Epithelial cell of esophagus (primary cell): ENCODE measurements at regions not wholly inside any gene's neighbourhood (a gene's known extent, or its start where the extent isn't known, plus 50 kb on each side); places are given as distances from the start of the nearest gene placed in this dataset.
"Not testable (repeated sequence)": the region's sequence is repeated elsewhere in the genome, so short reads cannot be mapped to it uniquely, and the experiment has no call there.

ENCODE experiments used
- DNase-seq: peaks from one replicate; pipeline ENCODE4 v3.0.0; 2010; ENCODE audit warnings: low read depth
- H3K4me3 ChIP-seq: 2 replicates; pipeline ENCODE4 v1.5.1; 2011; ENCODE audit warnings: mild to moderate bottlenecking, low read length, control low read depth
- TF ChIP-seq, protein P1 (sequence below): IDR thresholded peaks from 2 replicates; pipeline ENCODE4 v1.5.1; 2011; ENCODE audit warnings: low read depth, mild to moderate bottlenecking, low read length, control low read depth, inconsistent platforms; ENCODE audit not compliant: insufficient read depth; ENCODE audit errors: missing control alignments

DNA sequence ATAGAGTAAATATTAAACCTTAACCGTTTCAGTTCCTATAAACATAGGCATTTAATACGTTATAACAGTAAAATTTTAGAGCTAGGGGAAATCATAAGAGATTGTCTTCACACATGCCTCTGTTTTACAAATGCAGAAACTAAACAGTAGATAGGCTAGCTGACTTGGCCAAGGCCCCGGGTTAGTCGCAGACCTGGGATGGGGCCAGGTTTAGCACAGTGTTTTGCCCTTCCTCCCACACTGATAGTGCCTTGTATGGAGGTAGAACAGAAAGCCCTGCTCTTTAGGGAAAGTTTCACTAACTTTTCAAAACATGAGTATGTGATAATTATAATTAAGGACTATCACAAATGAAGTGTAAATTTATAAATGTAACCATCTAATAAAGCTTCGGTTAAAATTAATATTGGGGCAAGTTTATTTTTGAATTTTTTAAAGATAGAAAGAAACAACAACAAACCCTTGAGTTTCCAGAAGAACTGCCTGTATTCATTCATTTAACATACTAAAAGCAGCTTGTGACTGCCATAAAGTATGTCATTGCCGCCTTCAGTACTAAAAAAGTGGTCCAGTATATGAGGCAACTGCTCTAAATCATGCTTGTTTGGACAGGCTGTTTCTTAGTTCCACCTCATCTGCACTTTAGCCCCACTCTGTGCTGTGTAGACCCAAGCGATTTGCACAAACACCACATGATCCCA is 62.5 kb upstream of the LOC128125822 start:
- TF ChIP-seq, protein P1, sequence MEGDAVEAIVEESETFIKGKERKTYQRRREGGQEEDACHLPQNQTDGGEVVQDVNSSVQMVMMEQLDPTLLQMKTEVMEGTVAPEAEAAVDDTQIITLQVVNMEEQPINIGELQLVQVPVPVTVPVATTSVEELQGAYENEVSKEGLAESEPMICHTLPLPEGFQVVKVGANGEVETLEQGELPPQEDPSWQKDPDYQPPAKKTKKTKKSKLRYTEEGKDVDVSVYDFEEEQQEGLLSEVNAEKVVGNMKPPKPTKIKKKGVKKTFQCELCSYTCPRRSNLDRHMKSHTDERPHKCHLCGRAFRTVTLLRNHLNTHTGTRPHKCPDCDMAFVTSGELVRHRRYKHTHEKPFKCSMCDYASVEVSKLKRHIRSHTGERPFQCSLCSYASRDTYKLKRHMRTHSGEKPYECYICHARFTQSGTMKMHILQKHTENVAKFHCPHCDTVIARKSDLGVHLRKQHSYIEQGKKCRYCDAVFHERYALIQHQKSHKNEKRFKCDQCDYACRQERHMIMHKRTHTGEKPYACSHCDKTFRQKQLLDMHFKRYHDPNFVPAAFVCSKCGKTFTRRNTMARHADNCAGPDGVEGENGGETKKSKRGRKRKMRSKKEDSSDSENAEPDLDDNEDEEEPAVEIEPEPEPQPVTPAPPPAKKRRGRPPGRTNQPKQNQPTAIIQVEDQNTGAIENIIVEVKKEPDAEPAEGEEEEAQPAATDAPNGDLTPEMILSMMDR, result no peak
- peak; percentile 74 for DNase-seq

DNA sequence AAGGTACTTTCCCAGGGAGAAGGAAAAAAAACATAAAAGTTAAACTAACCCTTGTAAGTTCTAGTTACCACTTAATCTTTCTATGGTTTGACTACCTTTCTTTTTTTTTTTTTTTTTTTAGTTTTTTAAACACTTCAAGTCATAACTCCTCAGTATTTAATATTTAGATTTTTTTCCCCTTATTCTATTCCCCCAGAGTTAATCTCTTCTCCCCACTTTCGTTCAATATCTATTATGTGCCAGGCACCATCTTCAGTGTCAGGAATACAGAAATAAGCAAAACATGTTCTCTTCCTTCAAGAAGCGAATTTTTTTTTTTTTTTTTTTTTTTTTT is 62.0 kb upstream of the LOC128125822 start:
- no peak for DNase-seq
- TF ChIP-seq, protein P1, result no peak
- no peak overlapping the region for H3K4me3 ChIP-seq

More for the DNA sequence above, 62.5 kb upstream of the LOC128125822 start:
- H3K4me3 ChIP-seq, result no peak overlapping the region

DNA sequence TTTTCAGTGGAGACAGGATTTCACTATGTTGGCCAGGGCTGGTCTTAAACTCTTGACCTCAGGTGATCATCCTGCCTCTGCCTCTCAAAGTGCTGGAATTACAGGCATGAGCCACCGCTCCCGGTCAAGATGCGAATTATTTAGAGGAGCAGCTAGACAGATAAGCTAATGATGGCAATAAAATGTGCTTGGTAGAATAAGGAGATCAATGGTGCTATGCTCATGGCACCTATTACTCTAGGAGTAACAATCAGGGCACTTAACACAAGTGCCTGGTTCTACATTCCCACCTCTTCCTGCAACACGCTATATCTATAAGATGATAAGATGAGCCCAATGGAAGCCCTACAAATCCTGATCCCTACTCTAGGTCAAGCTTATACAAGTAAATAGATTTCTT is 61.4 kb upstream of the LOC128125822 start:
- no peak overlapping the region for H3K4me3 ChIP-seq
- TF ChIP-seq, protein P1, result no peak

DNA sequence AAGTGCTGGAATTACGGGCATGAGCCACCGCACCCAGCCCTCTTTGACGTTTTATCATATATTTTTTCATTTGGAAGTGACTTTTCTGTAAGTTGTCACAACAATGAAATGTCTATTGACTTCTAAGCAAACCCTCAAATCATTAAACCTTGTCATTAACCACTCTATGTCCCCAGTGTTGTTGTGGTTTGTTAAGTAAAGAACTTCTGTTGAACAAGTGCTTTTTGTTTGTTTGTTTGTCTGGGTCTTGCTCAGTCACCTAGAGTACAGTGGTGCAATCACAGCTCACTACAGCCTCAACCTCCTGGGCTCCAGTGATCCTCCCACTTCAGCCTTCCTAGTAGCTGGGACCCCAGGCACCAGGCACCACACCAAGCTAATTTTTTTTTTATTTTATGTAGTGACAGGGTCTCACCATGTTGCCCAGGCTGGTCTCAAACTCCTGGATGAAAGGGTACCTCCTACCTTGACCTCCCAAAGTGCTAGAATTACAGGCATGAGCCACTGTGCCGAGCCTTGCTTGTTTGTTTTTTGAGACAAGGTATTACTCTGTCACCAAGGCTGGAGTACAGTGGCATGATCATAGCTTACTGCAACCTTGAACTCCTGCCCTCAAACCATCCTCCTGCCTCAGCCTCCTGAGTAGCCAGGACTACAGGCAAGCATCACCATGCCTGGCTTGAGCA is 57.6 kb upstream of the LOC128125822 start:
- TF ChIP-seq, protein P1, result no peak
- no peak overlapping the region for H3K4me3 ChIP-seq
- no peak for DNase-seq

More for the DNA sequence above, 61.4 kb upstream of the LOC128125822 start:
- DNase-seq, result no peak

DNA sequence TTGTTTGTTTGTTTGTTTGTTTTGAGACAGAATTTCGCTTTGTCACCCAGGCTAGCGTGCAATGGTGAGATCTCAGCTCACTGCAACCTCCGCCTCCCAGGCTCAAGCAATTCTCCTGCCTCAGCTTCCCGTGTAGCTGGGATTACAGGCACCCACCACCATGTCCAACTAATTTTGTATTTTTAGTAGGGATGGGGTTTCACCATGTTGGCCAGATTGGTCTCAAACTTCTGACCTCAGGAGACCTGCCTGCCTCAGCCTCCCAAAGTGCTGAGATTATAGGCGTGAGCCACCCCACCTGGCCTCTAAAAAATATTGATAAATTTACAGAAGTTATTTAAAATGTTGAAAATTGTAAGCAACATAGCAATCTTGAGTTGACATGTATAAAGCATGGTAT is 57.1 kb upstream of the LOC128125822 start:
- H3K4me3 ChIP-seq, DNase-seq: not testable (repeated sequence)

DNA sequence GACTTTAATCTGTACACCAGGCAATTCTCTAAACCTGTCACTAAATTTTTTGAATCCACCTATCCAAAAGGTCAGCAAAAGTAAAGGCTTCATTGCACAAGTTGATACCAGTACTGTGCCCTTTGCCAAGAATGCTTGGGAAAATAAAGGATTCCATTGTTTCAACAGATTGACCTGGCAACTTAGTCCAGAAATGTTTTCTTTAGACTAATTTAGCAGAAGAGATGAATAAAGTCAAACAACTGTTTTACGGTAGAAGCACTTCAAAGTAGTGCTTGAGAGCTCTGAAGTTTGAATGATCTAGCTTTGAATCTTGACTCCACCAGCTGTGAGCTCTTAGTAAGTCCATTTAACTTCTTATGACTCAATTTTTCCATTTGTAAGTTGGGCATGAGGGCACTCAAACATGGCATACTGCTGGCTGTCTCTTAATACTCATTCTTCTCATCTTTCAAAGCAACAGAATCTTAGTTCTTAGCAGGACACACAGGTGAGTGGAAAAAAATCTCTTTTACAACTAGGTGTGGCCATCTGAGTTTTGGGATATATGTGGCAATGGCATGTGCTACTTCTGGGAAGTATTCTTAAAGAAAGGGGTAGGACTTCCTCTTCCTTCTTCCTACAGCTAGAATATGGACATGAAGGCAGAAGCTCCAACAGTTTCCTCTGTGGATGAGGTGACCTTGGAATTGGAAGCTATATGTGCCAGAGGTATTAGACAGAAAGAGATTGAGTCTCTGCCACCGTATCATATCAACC is 55.9 kb upstream of the LOC128125822 start:
- TF ChIP-seq, protein P1, result no peak
- H3K4me3 ChIP-seq, result no peak overlapping the region
- DNase-seq, result peak; percentile 10

DNA sequence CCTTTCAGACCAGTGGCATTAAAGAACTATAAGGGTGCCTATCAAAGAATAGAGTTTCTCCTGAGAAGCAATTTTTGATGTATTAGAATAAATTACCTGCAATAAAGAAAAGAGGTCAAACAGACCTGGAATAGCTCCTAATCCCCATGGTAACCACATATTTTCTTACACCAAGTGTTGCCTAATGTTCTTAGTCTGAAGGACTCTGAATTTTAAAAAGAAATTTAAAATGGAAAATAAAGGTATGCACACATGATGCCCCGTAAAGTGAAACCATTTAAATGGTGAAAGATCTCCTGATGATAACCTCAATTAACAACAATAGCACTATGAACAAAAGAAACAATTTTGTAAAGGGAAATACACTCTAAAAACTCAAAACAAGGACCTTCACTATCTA is 55.1 kb upstream of the LOC128125822 start:
- no peak for DNase-seq
- TF ChIP-seq, protein P1, result no peak
- H3K4me3 ChIP-seq, result no peak overlapping the region
